GM12875 (cell line): ENCODE measurements at regions not wholly inside any gene's neighbourhood (a gene's known extent, or its start where the extent isn't known, plus 50 kb on each side); places are given as distances from the start of the nearest gene placed in this dataset.

Experiments used
- H3K4me3 ChIP-seq: one replicate; pipeline ENCODE4 v1.5.1; 2011; ENCODE audit warnings: low read depth, low read length, control low read depth
- CTCF ChIP-seq: IDR thresholded peaks from 2 replicates; pipeline ENCODE4 v1.5.1; 2011; ENCODE audit warnings: low read depth, mild to moderate bottlenecking, control low read depth, inconsistent platforms, low read length, moderate library complexity, borderline replicate concordance; ENCODE audit not compliant: insufficient read depth

- no peak overlapping the region for H3K4me3 ChIP-seq
- TF ChIP-seq CTCF = no peak
Measured at GRCh38 chr12:24725616-24726015, 223.3 kb downstream of the BCAT1 start.

GRCh38 chr12:24724814-24725213 is 224.1 kb downstream of the BCAT1 start:
- H3K4me3 ChIP-seq = no peak overlapping the region
- TF ChIP-seq CTCF = no peak

- H3K4me3 ChIP-seq = no peak overlapping the region
- TF ChIP-seq CTCF = no peak
Measured at GRCh38 chr12:24723759-24724158, 225.1 kb downstream of the BCAT1 start.

GRCh38 chr12:24721191-24721590 is 227.7 kb downstream of the BCAT1 start:
- H3K4me3 ChIP-seq = no peak overlapping the region
- no peak for TF ChIP-seq CTCF

- H3K4me3 ChIP-seq = no peak overlapping the region
- TF ChIP-seq CTCF = no peak
Measured at GRCh38 chr12:24719293-24719721, 229.6 kb downstream of the BCAT1 start.

- TF ChIP-seq CTCF = no peak
- no peak overlapping the region for H3K4me3 ChIP-seq
Measured at GRCh38 chr12:24718617-24719016, 230.3 kb downstream of the BCAT1 start.

GRCh38 chr12:24714237-24714636 is 234.7 kb downstream of the BCAT1 start:
- H3K4me3 ChIP-seq = no peak overlapping the region
- no peak for TF ChIP-seq CTCF
